H1 (cell line): ENCODE measurements at regions not wholly inside any gene's neighbourhood (a gene's known extent, or its start where the extent isn't known, plus 50 kb on each side); places are given as distances from the start of the nearest gene placed in this dataset.

Experiments
- EZH2 ChIP-seq: fragments of 200-600 bp; sonication (generic); IDR thresholded peaks from 2 replicates; pipeline ENCODE4 v1.7.1; 2012; ENCODE audit warnings: low read depth, mild to moderate bottlenecking, moderate library complexity, low read length, inconsistent platforms; ENCODE audit not compliant: severe bottlenecking
- RNF2 ChIP-seq: fragments of 200-900, 300-1000 bp; sonication (generic); IDR thresholded peaks from 2 replicates; pipeline ENCODE4 v1.7.1; 2016; ENCODE audit warnings: borderline replicate concordance, low read depth, mild to moderate bottlenecking, antibody characterized with exemption, low read length; ENCODE audit not compliant: poor library complexity, severe bottlenecking; ENCODE audit errors: missing control alignments
- SIRT6 ChIP-seq: IDR thresholded peaks from one replicate; pipeline ENCODE4 v1.7.1; 2012; ENCODE audit warnings: low read length, inconsistent platforms
- SP1 ChIP-seq: IDR thresholded peaks from 2 replicates; pipeline ENCODE4 v1.6.1; 2011; ENCODE audit warnings: low read depth, low read length

GRCh38 chr6:44042261-44042988 lies 84.8 kb downstream of the MRPL14 start (continued):
- TF ChIP-seq SIRT6 (no peak), RNF2 (no peak), SP1 (no peak), EZH2 (no peak)
